ENCODE measurements at regions not wholly inside any gene's neighbourhood (a gene's known extent, or its start where the extent isn't known, plus 50 kb on each side); places are given as distances from the start of the nearest gene placed in this dataset.

DNA sequence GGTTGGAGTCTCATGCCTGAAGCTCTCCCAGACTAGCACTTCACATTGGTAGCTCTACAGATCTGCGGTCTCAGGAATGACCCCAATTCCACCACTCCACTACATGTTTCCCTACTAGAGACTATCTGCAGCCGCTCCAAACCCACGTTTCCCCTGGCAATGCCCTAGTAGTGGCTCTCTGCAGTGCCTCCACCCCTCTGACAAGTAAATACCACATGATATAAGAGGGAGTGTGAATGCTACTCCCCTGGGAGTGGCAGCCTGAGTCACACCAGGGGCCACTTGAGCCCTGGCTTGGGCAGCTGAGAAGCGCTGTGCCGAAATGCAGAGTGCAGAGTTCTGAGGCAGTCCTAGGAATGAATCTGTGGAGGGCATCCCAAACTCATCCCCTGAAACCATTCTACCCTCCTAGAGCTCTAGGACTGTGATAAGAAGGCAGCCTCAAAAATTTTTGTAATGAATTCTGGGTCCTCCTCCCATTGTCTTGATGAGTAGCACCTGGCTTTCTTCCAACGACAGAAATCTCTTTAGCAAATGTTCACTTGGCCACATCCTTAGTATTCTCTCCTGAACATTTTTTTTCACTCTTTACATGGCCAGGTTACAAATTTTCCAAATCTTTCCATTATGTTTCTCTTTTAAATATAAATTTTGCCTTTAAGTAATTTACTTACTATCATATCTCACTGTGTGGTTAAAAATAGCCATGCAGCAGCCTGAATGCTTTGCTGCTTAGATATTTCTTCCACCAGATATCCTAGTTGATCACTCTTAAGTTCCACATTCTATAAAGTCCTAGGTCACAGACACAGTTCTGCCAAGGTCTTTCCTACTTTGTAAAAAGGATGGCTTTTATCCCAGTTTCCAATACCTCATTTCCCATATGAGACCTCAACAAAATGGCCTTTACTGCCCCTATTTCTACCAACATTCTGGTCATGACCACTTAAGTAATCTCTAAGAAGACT is 160.2 kb upstream of the CPEB2 start:
- no peak overlapping the region for H3K4me3 ChIP-seq (ENCODE audit: low read depth, low read length)
- TF ChIP-seq, protein P1, sequence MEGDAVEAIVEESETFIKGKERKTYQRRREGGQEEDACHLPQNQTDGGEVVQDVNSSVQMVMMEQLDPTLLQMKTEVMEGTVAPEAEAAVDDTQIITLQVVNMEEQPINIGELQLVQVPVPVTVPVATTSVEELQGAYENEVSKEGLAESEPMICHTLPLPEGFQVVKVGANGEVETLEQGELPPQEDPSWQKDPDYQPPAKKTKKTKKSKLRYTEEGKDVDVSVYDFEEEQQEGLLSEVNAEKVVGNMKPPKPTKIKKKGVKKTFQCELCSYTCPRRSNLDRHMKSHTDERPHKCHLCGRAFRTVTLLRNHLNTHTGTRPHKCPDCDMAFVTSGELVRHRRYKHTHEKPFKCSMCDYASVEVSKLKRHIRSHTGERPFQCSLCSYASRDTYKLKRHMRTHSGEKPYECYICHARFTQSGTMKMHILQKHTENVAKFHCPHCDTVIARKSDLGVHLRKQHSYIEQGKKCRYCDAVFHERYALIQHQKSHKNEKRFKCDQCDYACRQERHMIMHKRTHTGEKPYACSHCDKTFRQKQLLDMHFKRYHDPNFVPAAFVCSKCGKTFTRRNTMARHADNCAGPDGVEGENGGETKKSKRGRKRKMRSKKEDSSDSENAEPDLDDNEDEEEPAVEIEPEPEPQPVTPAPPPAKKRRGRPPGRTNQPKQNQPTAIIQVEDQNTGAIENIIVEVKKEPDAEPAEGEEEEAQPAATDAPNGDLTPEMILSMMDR (IDR thresholded peaks at IDR 0.05; ENCODE audit: insufficient read depth, low read depth, low read length, missing control alignments) = no peak
- no peak for DNase-seq (ENCODE audit: low read depth)

DNA sequence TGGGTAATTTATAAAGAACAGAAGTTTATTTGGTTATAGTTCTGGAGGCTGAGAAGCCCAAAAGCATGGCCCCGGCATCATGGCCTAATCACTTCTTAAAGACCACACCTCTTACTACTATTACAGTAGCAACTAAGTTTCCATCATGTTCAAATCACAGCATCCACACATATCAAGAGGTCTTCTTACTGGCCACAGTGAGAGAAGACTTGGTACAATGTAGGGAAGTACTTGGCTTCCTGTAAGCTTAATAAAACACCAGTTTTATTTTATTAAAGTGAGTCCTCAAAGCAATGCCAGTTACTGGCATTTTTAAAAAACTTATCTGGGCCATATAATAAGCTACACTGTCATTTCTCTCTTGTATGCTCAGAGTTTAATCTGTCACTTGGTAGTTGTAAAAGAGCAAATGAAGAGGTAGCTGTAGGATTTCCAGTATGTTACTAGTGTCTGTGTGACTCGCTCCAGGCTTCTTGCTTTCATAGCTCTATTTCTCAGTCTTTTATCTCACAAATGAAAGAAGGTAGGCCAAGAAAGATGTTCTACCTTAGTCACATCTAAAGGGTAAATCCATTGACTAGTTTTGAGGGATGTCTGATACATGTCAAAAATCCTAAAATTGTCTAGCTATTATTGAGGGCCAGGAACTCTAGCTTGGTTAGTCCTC is 159.2 kb upstream of the CPEB2 start:
- DNase-seq (ENCODE audit: low read depth) = no peak
- TF ChIP-seq, protein P1 (IDR thresholded peaks at IDR 0.05; ENCODE audit: insufficient read depth, low read depth, low read length, missing control alignments) = no peak
- no peak overlapping the region for H3K4me3 ChIP-seq (ENCODE audit: low read depth, low read length)

DNA sequence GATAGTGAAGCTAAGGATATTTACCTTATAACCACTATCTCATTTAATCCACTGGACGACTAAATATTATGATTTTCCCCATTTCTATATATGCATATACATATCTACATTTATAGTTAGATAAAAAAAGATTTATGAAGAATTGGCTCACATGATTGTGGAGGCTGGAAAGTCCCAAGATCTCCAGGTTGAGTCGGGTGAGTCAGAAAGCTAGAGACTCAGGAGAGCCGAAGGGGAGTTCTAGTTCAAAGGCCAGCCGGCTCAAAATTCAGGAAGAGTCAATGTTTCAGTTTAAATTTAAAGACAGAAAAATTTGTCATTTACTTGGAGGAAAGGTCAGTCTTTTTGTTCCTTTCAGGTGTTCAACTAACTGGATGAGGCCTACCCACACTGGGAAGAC is 158.2 kb upstream of the CPEB2 start:
- DNase-seq (ENCODE audit: low read depth) = peak; percentile 70
- TF ChIP-seq, protein P1 (IDR thresholded peaks at IDR 0.05; ENCODE audit: insufficient read depth, low read depth, low read length, missing control alignments) = no peak

DNA sequence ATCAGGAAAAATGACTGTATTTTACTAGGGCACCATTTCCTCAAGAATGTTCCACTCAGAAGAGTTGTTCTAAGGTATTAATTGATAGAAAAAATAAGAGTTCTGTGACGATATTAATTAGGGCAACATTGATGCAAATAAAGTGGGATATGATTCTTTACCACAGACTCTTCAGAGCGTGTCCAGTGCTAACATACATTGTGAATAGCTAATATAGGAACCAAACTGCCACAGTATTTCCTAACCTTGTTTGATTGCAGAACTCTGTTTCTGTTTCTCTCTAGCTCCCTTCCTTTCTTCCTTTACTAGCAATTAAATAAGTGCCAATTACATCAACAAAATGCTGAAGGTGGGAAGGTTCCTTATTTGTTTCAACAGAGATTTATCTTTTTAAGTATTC is 154.1 kb upstream of the CPEB2 start:
- no peak overlapping the region for H3K4me3 ChIP-seq (ENCODE audit: low read depth, low read length)
- DNase-seq (ENCODE audit: low read depth) = no peak
- TF ChIP-seq, protein P1 (IDR thresholded peaks at IDR 0.05; ENCODE audit: insufficient read depth, low read depth, low read length, missing control alignments) = no peak

More for the DNA sequence above, 158.2 kb upstream of the CPEB2 start:
- H3K4me3 ChIP-seq (ENCODE audit: low read depth, low read length) = no peak overlapping the region

DNA sequence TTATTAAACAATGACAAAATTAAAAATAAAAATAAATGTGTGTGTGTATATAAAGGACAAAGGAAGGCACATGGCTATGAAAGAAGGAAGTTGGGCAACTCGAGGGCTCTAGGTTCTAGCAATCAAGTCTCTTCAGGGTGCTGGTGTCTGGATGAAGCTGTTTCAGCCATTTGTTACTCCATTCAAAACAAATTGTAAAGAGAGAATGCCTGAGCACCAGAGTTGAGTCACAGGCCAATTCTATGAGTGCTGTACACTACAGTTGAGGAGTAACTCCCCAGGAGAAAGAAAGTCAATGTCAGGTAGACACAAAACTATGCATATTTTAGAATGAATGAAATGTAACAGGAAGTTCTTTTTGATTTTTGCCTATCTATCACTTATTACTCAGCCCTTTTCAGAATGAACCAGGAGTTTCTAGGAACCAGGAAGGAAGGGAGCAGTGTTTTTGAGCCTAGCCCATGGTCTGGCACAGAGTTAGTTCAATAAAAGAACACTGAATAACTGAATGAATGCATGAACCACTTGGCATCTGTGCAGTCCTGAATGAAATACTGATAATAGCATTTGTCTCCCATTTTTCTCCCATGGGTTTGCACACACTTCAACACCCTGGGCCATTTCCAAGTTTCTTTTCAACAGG is 151.7 kb upstream of the CPEB2 start:
- no peak for DNase-seq (ENCODE audit: low read depth)
- TF ChIP-seq, protein P1 (IDR thresholded peaks at IDR 0.05; ENCODE audit: insufficient read depth, low read depth, low read length, missing control alignments) = no peak

DNA sequence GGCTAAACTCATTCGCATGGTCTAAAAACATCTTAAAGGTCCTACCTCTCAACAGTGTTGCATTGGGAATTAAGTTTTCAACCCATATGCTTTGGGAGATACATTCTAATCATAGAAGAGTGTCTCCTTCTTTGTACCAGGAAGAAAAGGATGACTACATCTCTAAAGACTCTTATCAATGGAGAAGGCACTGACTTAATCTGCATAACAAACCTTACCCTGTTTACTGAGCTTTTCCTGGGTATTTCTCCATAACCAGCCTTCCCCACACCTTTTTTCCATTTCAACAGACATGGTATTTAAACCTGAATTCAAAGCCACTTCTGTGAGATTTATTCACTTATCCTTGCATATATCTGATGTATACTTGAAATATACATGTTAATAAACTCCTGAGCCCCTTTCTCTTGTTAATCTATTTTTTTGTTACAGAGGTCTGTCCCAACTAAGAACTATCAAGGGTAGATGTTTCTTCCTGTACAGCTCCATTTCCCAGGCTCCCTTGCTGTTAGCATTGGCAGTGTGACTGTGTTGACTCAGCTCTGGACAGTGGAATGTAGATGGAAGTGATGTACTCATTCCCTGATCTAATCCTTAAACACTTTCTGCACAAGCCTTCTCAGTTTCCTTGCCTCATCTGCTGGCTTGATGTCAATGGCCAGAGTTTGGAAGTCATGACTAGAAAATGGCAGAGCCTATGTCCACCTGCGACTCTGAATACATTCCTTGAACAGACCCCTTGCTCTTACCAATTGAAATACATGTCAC is 148.9 kb upstream of the CPEB2 start:
- H3K4me3 ChIP-seq (ENCODE audit: low read depth, low read length) = no peak overlapping the region
- TF ChIP-seq, protein P1 (IDR thresholded peaks at IDR 0.05; ENCODE audit: insufficient read depth, low read depth, low read length, missing control alignments) = no peak
- no peak for DNase-seq (ENCODE audit: low read depth)

More for the DNA sequence above, 151.7 kb upstream of the CPEB2 start:
- H3K4me3 ChIP-seq (ENCODE audit: low read depth, low read length) = no peak overlapping the region

All from GM12865 (cell line).